ENCODE measurements at regions not wholly inside any gene's neighbourhood (a gene's known extent, or its start where the extent isn't known, plus 50 kb on each side); places are given as distances from the start of the nearest gene placed in this dataset.

GRCh38 chr3:117217355-117217754 lies 507.8 kb downstream of the TUSC7 start (continued):
- TF ChIP-seq, protein P1, sequence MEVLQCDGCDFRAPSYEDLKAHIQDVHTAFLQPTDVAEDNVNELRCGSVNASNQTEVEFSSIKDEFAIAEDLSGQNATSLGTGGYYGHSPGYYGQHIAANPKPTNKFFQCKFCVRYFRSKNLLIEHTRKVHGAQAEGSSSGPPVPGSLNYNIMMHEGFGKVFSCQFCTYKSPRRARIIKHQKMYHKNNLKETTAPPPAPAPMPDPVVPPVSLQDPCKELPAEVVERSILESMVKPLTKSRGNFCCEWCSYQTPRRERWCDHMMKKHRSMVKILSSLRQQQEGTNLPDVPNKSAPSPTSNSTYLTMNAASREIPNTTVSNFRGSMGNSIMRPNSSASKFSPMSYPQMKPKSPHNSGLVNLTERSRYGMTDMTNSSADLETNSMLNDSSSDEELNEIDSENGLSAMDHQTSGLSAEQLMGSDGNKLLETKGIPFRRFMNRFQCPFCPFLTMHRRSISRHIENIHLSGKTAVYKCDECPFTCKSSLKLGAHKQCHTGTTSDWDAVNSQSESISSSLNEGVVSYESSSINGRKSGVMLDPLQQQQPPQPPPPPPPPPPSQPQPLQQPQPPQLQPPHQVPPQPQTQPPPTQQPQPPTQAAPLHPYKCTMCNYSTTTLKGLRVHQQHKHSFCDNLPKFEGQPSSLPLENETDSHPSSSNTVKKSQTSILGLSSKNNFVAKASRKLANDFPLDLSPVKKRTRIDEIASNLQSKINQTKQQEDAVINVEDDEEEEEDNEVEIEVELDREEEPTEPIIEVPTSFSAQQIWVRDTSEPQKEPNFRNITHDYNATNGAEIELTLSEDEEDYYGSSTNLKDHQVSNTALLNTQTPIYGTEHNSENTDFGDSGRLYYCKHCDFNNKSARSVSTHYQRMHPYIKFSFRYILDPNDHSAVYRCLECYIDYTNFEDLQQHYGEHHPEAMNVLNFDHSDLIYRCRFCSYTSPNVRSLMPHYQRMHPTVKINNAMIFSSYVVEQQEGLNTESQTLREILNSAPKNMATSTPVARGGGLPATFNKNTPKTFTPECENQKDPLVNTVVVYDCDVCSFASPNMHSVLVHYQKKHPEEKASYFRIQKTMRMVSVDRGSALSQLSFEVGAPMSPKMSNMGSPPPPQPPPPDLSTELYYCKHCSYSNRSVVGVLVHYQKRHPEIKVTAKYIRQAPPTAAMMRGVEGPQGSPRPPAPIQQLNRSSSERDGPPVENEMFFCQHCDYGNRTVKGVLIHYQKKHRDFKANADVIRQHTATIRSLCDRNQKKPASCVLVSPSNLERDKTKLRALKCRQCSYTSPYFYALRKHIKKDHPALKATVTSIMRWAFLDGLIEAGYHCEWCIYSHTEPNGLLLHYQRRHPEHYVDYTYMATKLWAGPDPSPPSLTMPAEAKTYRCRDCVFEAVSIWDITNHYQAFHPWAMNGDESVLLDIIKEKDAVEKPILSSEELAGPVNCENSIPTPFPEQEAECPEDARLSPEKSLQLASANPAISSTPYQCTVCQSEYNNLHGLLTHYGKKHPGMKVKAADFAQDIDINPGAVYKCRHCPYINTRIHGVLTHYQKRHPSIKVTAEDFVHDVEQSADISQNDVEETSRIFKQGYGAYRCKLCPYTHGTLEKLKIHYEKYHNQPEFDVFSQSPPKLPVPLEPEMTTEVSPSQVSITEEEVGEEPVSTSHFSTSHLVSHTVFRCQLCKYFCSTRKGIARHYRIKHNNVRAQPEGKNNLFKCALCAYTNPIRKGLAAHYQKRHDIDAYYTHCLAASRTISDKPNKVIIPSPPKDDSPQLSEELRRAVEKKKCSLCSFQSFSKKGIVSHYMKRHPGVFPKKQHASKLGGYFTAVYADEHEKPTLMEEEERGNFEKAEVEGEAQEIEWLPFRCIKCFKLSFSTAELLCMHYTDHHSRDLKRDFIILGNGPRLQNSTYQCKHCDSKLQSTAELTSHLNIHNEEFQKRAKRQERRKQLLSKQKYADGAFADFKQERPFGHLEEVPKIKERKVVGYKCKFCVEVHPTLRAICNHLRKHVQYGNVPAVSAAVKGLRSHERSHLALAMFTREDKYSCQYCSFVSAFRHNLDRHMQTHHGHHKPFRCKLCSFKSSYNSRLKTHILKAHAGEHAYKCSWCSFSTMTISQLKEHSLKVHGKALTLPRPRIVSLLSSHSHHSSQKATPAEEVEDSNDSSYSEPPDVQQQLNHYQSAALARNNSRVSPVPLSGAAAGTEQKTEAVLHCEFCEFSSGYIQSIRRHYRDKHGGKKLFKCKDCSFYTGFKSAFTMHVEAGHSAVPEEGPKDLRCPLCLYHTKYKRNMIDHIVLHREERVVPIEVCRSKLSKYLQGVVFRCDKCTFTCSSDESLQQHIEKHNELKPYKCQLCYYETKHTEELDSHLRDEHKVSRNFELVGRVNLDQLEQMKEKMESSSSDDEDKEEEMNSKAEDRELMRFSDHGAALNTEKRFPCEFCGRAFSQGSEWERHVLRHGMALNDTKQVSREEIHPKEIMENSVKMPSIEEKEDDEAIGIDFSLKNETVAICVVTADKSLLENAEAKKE (CRISPR knock-in tag; IDR thresholded peaks at IDR 0.05), result no peak
- no peak for TF ChIP-seq JUNB (IDR thresholded peaks at IDR 0.05; ENCODE audit: unreplicated experiment)
- TF ChIP-seq POLR2AphosphoS5 (IDR thresholded peaks at IDR 0.05; ENCODE audit: low read depth), result no peak
- no peak for TF ChIP-seq NANOG (IDR thresholded peaks at IDR 0.05; ENCODE audit: borderline replicate concordance)

- Histone ChIP-seq H2AFZ (no peak overlapping the region; the same call in 1 of the 2 replicates), H3K4me1 (ENCODE audit: insufficient read depth) (no peaks in the 10 kb centered on the region), H3K27me3 (ENCODE audit: insufficient read depth) (no peaks in the 10 kb centered on the region), H3K4me3 (no peak overlapping the region), H3K27ac (ENCODE audit: low read depth) (no peak overlapping the region), H4K20me1 (replicated peaks; ENCODE audit: insufficient read depth) (no peaks in the 10 kb centered on the region), H3K36me3 (ENCODE audit: insufficient read depth) (no peaks in the 10 kb centered on the region), H3K79me2 (replicated peaks; ENCODE audit: insufficient read depth) (no peaks in the 10 kb centered on the region), H3K4me2 (no peak overlapping the region), H3F3A (replicated peaks; ENCODE audit: low read depth) (no peaks in the 10 kb centered on the region), H3K9me2 (ENCODE audit: insufficient read depth) (no peaks in the 10 kb centered on the region)
- DNase-seq (ENCODE audit: low spot score) (peak; percentile 8), ATAC-seq (peak; percentile 34; the same call in 1 of the 3 replicates)
- H3K4me1 Mint-ChIP-seq, result peaks cover 5% of the 10 kb centered on the region; the same call in 2 of the 3 replicates
- no peaks in the 10 kb centered on the region for H3K9me3 Mint-ChIP-seq
- no peaks in the 10 kb centered on the region for H3K36me3 Mint-ChIP-seq (ENCODE audit: low read depth)
- no peaks in the 10 kb centered on the region for H3K27me3 Mint-ChIP-seq (ENCODE audit: insufficient read depth, low read depth, poor library complexity)
- H3K27ac Mint-ChIP-seq, result no peak overlapping the region
- no peak overlapping the region for H3K4me3 Mint-ChIP-seq
- TF ChIP-seq STAT1 (IDR thresholded peaks at IDR 0.05; ENCODE audit: unreplicated experiment) (no peak), EZH2 (IDR thresholded peaks at IDR 0.05; ENCODE audit: low read depth, unreplicated experiment) (no peak), CTCF (conservative IDR thresholded peaks at IDR 0.05; ENCODE audit: low read depth in 2 of 2) (no peak), POLR2AphosphoS5 (IDR thresholded peaks at IDR 0.05; ENCODE audit: low read depth) (no peak), EZH2phosphoT487 (IDR thresholded peaks at IDR 0.05; ENCODE audit: unreplicated experiment) (no peak), ZNF114 (CRISPR knock-in tag; IDR thresholded peaks at IDR 0.05) (no peak), JUNB (IDR thresholded peaks at IDR 0.05; ENCODE audit: unreplicated experiment) (no peak)
These were observed 508.3 kb downstream of the TUSC7 start for GRCh38 chr3:117217760-117218316.

Measured in GM23338 (cell line).